GM19452 (cell line): ENCODE measurements at regions not wholly inside any gene's neighbourhood (a gene's known extent, or its start where the extent isn't known, plus 50 kb on each side); places are given as distances from the start of the nearest gene placed in this dataset.
"Not testable (repeated sequence)": the region's sequence is repeated elsewhere in the genome, so short reads cannot be mapped to it uniquely, and the experiment has no call there.

Experiments
- ATAC-seq: cut with Tn5 transposase; IDR thresholded peaks from one replicate; pipeline ENCODE4 v1.9.1; 2021; ENCODE audit not compliant: unreplicated experiment

DNA sequence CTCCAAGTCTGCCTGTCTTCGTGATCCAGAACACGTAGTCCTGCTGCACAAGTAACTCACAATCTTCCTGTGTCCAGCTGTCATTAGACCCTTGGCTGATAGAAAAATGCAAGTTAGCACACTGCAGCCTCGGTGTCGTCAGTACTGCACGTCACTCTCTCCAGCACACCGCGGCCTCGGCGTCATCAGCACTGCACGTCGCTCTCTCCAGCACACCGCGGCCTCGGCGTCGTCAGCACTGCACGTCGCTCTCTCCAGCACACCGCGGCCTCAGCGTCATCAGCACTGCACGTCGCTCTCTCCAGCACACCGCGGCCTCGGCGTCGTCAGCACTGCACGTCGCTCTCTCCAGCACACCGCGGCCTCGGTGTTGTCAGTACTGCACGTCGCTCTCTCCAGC, 160.0 kb downstream of the FOXL1 start:
- ATAC-seq: not testable (repeated sequence)

- no peak for ATAC-seq
Measured at GRCh38 chr16:86739178-86739577, 160.8 kb downstream of the FOXL1 start.

GRCh38 chr16:86739808-86740207, 161.5 kb downstream of the FOXL1 start:
- ATAC-seq: no peak

DNA sequence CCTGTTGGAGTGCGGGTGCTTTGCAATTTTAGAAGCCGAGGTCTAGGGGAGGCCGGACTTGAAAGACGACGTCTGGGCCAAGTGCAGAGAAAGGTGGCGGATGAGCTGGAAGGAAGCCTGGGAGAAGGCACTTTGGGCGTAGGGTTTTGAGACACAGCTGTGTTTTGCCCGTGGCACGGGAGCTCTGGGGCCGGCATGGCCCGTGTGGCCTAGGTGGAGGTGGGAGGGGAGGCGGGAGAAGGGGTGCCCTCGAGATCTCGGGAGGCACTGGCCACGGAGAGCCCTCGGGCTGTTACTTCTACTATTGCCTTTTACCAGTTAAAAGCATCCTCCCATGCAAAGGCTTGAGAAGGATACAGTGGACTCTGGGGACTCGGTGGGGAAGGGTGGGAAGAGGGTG, 161.9 kb downstream of the FOXL1 start:
- ATAC-seq: no peak

- ATAC-seq: no peak
Measured at GRCh38 chr16:86740906-86741799, 162.8 kb downstream of the FOXL1 start.

DNA sequence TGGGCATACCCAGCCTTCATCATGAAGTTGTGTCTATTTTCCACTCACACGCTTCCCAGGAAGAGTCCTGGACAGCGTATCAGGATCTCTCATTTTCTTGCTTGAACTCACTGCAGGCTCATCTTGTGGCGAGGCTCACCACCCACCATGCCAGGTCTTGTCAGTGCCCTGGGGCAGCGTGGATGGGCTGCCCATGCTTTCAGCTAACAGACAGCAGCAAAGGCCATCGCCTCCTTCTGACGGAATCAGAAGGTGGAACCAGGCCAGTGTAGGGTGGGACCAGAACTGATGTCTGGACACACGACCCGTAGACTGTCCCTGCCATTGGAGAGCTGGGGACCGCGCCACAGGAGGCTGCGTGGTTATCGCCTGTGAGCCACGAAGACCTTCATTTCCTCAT, 169.4 kb downstream of the FOXL1 start:
- no peak for ATAC-seq

DNA sequence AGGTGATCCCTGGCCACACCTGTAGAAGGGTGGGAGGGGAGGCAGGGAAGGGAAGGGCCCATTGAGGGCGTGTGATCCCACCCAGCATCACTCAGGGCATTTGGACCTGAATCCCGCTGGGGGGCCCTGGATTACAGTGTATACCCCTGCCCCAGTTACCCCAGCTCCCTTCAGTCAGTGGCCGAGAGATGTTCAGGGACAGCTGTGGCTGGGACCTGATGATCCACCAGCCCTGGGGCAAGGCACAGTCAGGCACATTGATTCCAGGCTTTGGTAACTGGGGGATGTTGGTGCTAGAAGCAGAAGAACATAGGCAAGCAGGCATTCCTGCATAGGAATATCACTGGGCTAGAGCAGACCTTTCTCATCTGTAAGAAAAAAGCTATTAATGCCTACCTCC, 170.3 kb downstream of the FOXL1 start:
- ATAC-seq: no peak

GRCh38 chr16:86751076-86752030, 173.0 kb downstream of the FOXL1 start:
- no peak for ATAC-seq

GRCh38 chr16:86752582-86753175, 174.3 kb downstream of the FOXL1 start:
- no peak for ATAC-seq

GRCh38 chr16:86753399-86753798, 175.1 kb downstream of the FOXL1 start:
- no peak for ATAC-seq

DNA sequence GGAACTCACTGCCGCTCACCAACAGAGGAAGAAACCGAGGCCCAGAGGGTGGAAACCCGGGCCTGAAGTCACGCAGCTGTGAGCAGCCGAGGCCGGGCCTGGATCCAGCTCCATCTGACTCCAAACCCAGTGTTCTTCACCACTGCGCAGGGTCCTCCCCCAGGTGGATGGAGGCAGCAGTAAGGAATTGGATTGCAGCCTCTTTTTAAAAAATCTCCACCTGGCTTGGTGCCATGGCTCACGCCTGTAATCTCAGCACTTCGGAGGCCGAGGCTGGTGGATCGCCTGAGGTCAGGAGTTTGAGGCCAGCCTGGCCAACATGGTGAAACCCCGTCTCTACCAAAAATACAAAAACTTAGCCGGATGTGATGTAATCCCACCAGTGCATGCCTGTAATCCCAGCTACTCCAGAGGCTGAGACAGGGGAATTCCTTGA, 177.2 kb downstream of the FOXL1 start:
- ATAC-seq: no peak

GRCh38 chr16:86756882-86757703, 178.7 kb downstream of the FOXL1 start:
- no peak for ATAC-seq

DNA sequence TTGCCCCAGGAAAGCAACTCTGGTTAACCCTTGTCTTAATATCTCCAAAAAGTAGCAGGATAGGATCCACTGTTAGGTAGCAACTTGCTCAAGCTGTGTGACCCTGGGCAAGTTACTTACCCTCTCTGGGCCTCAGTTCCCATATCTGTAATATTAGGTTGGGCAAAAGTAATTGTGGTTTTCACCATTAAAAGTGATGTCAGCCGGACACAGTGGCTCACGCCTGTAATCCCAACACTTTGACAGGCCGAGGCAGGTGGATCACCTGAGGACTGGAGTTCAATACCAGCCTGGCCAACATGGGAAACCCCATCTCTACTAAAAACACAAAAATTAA, 179.3 kb downstream of the FOXL1 start:
- no peak for ATAC-seq

GRCh38 chr16:86758932-86759331, 180.6 kb downstream of the FOXL1 start:
- no peak for ATAC-seq

- no peak for ATAC-seq
Measured at GRCh38 chr16:86761111-86762031, 183.0 kb downstream of the FOXL1 start.

DNA sequence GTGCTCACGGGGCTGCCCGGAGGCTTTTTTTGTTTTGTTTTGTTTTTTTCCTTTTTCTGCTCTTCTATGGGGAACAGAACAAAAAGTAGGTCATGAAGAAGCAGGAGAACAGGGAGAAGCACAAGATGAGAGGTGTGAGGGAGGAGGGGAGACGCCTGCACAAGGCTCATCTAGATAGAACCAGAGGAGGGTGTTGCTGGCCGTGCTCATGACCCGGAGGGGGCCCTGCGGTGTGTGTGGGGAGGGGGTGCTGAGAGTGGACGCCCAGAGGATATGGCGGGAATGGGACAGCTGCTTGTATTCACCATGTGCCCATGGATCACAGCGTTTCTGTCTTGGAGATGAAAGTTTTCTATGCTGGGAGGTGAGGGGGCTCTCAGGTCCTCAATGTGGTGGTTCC, 183.7 kb downstream of the FOXL1 start:
- ATAC-seq: no peak

DNA sequence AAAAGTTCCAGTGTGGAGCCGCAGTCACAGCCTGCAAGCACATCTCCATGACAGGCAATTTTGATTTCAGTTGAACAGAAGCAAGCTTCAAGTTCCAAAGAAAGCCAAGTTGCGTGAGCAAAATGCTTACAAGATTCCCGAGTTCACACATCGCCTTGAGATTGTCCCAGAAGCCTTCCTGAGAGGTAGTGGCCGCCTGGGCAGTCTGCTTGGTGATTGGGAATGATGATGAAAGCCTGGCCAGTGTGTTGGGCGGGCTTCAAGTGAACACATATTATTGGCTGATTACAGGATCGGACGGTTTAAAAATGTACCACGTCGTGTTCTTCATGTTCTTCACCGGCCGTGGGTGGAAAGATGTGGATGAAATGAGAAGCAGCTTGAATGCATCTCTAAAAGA, 185.5 kb downstream of the FOXL1 start:
- ATAC-seq: no peak

DNA sequence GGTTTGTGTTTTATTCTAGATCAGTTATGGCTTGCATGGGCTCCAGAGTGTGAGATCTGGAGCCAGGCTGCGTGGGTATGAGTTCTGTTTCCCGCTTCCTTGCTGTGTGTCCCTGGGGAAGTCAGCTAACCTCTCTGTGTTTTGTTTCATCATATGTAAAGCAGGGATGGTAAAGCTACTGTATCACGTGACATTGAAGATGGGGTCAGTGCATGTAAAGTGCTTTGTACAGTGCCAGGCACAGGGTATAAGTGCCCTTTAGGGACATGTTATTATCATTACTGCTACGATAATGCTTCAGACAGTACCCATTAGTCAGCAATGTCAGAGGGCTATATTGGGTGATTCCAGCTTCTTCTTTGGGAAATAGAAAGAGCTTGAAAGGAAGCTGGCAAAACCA, 186.2 kb downstream of the FOXL1 start:
- ATAC-seq: no peak

- ATAC-seq: no peak
Measured at GRCh38 chr16:86765389-86766026, 187.2 kb downstream of the FOXL1 start.
